HUES48 (cell line): ENCODE measurements at regions not wholly inside any gene's neighbourhood (a gene's known extent, or its start where the extent isn't known, plus 50 kb on each side); places are given as distances from the start of the nearest gene placed in this dataset.

Source experiments
- H3K27ac ChIP-seq: one replicate; pipeline ENCODE4 v1.7.0; 2013; ENCODE audit warnings: low read depth, low read length, inconsistent platforms
- H3K27me3 ChIP-seq: 2 replicates; pipeline ENCODE4 v1.6.1; 2013; ENCODE audit warnings: mild to moderate bottlenecking, low read length; ENCODE audit not compliant: control insufficient read depth, insufficient read depth
- H3K36me3 ChIP-seq: 2 replicates; pipeline ENCODE4 v1.6.1; 2013; ENCODE audit warnings: low read length; ENCODE audit not compliant: control insufficient read depth, insufficient read depth
- H3K4me1 ChIP-seq: 2 replicates; pipeline ENCODE4 v1.6.1; 2013; ENCODE audit warnings: mild to moderate bottlenecking, low read length; ENCODE audit not compliant: control insufficient read depth, insufficient read depth
- H3K4me3 ChIP-seq: 2 replicates; pipeline ENCODE4 v1.5.1; 2013; ENCODE audit warnings: mild to moderate bottlenecking, low read depth, low read length
- H3K9ac ChIP-seq: 2 replicates; pipeline ENCODE4 v1.6.1; 2013; ENCODE audit warnings: mild to moderate bottlenecking, low read depth, low read length, moderate library complexity
- H3K9me3 ChIP-seq: 2 replicates; pipeline ENCODE4 v1.6.1; 2013; ENCODE audit warnings: low read length; ENCODE audit not compliant: control insufficient read depth, insufficient read depth

DNA sequence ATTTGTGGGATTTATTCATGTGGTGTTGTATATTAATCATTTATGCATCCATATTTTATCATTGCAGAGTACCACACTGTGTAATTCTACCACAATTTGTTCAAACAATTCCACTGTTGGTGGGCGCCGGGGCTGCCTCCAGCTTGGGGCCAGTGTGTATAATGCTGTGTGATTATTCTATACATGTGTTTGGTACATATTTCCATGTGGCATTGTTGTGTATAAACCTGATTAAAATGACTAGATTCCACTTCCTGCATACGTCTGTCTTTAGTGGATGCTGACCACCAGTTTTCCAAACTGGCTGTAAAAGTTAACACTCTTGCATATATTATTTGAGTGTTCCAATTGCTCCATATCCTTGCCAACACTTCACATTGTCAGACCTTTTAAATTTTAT lies 1213.8 kb downstream of the TBC1D22A start:
- no peaks in the 10 kb centered on the region for H3K4me1 ChIP-seq
- H3K36me3 ChIP-seq = no peaks in the 10 kb centered on the region
- H3K9ac ChIP-seq = no peak overlapping the region
- no peak overlapping the region for H3K27ac ChIP-seq
- H3K4me3 ChIP-seq = no peak overlapping the region
- no peaks in the 10 kb centered on the region for H3K27me3 ChIP-seq
- peaks cover 93% of the 10 kb centered on the region for H3K9me3 ChIP-seq

DNA sequence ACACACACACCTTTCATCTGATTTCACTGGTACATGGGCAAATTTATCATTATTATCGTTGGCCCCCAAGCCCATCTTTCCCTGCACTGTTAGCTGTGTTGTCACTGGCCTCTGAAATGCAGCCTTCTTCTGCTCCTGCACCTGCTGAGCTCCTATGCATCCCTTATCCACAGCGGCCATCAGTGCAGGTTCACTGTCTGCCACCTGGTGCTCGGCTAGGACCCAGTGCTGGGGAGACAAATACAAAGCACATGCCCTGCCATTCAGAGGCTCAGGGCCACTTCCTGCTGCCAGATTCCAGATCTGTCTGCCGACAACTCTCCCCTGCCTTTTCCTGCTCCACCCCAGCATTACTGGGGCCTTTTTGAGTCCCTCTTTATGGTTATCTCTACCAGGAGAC lies 1205.4 kb downstream of the TBC1D22A start:
- no peak overlapping the region for H3K9ac ChIP-seq
- H3K9me3 ChIP-seq = peaks cover 100% of the 10 kb centered on the region

DNA sequence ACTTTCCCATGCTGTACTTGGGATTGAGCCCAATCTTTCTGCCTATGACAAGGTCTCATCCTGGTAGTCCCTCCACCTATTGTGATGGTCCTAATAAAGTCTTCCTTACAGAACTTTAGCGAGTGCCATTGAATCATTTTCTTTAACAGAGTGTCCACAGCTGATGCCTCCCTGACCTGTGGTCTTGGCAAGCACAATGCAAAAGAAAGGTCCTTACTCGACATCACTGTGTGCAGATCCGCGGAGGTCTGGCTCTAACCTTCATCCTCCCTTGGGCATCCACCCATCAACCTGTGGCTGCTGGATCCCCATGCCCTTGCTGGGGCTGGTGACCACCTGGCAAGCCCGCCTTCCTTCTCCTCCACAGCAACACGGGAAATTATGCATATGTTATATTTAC lies 1203.9 kb downstream of the TBC1D22A start:
- Histone ChIP-seq H3K36me3 (no peaks in the 10 kb centered on the region), H3K4me3 (no peak overlapping the region), H3K27ac (no peak overlapping the region), H3K4me1 (no peaks in the 10 kb centered on the region), H3K9ac (no peak overlapping the region), H3K27me3 (no peaks in the 10 kb centered on the region), H3K9me3 (peaks cover 96% of the 10 kb centered on the region)

More for the DNA sequence above, 1205.4 kb downstream of the TBC1D22A start:
- no peak overlapping the region for H3K27ac ChIP-seq
- no peaks in the 10 kb centered on the region for H3K27me3 ChIP-seq
- H3K4me1 ChIP-seq = no peaks in the 10 kb centered on the region
- H3K36me3 ChIP-seq = no peaks in the 10 kb centered on the region
- H3K4me3 ChIP-seq = no peak overlapping the region

DNA sequence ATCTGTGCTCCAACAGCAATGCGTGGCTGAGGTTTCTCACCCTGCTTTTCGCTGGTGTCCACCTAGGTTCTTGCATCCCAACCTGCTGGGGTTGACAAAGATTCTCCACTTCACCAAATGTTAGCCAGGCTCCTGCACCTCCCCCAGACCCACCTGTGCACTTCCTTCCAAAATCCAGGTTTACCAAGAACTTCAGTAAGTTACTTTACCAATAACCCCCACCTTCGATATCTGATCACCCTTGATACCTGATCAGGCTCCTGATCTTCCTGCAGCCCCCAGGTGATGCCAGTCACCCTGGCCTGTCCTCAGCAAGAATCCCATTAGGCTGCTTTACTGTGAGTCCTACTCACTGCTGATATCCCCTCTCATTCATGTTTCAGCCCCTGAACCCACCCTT lies 1203.4 kb downstream of the TBC1D22A start:
- no peak overlapping the region for H3K9ac ChIP-seq
- H3K36me3 ChIP-seq = no peaks in the 10 kb centered on the region
- no peaks in the 10 kb centered on the region for H3K27me3 ChIP-seq
- H3K4me3 ChIP-seq = no peak overlapping the region
- no peak overlapping the region for H3K27ac ChIP-seq
- no peaks in the 10 kb centered on the region for H3K4me1 ChIP-seq
- peaks cover 95% of the 10 kb centered on the region for H3K9me3 ChIP-seq

DNA sequence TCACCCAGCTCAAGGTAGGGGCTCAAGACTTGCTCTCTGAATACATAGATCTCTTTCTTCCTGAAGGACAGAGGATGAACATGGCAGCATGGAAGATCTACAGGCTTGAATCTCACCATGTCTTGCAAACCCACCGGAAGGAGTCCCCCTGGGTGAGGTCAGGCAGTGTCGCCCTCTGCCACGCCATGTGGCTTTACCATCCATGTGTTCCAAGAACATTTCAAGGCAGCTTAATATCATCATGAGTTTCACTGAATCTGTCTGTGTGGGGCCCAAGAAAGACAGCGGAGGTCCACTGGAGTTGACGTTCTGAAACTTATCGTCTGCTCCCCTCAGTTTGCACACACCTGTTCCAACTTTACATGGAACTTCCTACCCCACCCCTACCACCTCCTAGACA lies 1202.6 kb downstream of the TBC1D22A start:
- no peak overlapping the region for H3K27ac ChIP-seq
- peaks cover 93% of the 10 kb centered on the region for H3K9me3 ChIP-seq
- H3K36me3 ChIP-seq = no peaks in the 10 kb centered on the region
- H3K4me3 ChIP-seq = no peak overlapping the region
- H3K9ac ChIP-seq = no peak overlapping the region
- H3K27me3 ChIP-seq = no peaks in the 10 kb centered on the region
- no peaks in the 10 kb centered on the region for H3K4me1 ChIP-seq

DNA sequence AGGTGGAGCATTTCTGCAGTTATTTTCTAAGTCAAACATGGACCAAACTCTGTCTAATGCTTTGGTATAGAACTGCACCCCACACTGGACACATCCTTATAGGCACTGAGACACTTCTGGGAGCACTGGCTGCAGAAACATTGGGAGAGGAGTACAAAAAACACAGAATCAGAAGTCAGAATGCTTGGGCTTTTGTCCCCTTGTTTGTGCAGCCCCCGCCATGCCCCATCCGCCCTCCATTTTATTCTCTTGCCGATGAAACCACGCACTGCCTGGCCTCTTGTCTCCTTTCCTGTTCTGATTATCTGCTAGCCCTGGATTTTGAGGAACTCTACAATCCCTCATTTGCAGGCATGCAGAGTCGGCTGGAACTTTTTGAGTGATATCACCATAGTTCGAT lies 1201.2 kb downstream of the TBC1D22A start:
- H3K9ac ChIP-seq = no peak overlapping the region
- no peak overlapping the region for H3K4me3 ChIP-seq
- H3K36me3 ChIP-seq = no peaks in the 10 kb centered on the region
- H3K27me3 ChIP-seq = no peaks in the 10 kb centered on the region
- H3K9me3 ChIP-seq = peaks cover 86% of the 10 kb centered on the region
- H3K27ac ChIP-seq = no peak overlapping the region
- no peaks in the 10 kb centered on the region for H3K4me1 ChIP-seq

DNA sequence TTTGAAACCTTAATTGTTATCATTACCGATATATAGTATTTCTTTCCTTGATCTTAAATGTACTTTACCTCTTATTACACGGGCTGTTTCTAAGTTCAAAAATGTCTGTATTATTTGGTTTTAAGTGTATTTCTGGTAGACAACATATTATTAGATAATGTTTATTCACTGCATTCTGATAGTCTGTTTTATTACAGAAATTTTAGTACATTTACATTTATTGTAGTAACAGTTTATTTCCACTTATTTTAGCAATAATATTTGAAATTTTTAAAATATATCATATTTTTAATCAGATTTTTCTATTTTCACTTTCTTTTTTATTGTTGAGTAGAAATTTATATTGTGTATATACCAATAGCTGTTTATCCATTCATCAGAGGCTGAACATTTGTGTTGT lies 1195.2 kb downstream of the TBC1D22A start:
- Histone ChIP-seq H3K4me1 (no peaks in the 10 kb centered on the region), H3K9me3 (peaks cover 85% of the 10 kb centered on the region), H3K27ac (no peak overlapping the region), H3K36me3 (no peaks in the 10 kb centered on the region), H3K4me3 (no peak overlapping the region), H3K27me3 (no peaks in the 10 kb centered on the region), H3K9ac (no peak overlapping the region)

DNA sequence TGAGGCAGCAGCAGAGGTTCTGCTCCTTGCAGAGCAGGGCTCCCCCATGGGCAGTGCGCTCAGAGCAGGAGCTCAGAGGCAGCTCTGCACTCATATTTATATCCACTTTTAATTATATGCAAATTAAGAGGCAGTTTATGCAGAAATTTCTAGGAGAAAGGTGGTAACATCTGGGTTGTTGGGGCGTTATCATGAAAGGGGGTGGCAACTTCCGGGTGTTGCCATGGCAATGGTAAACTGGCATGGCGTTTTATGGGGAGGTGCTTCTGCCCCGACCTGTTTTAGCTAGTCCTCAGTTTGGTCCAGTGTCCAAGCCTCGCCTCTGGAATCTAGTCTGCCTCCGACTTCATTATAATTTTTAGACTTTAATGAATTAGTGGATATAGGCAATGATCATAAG lies 1191.7 kb downstream of the TBC1D22A start:
- no peaks in the 10 kb centered on the region for H3K27me3 ChIP-seq
- H3K36me3 ChIP-seq = no peaks in the 10 kb centered on the region
- no peaks in the 10 kb centered on the region for H3K4me1 ChIP-seq
- no peak overlapping the region for H3K27ac ChIP-seq
- H3K4me3 ChIP-seq = no peak overlapping the region
- H3K9me3 ChIP-seq = peaks cover 95% of the 10 kb centered on the region
- no peak overlapping the region for H3K9ac ChIP-seq

DNA sequence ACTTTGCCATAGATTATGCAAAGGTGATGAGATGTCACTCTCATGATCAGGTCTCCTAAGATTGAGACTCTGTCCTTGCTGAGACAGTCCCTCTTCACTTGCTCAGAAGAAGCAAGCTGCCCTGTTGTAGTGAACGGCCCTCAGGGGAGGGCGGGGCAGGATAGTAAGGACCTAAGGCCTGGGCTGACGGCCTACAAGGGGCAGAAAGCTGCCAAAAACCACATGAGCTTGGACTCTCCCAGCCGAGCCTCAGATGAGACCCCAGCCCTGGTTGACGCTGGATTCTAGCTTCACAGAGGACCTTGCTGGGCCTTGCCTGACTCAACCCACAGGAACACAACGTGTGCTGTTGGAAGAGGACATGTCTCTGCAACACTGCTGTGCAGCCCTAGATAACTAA lies 1182.5 kb downstream of the TBC1D22A start:
- H3K4me1 ChIP-seq = no peaks in the 10 kb centered on the region
- no peaks in the 10 kb centered on the region for H3K36me3 ChIP-seq
- peaks cover 94% of the 10 kb centered on the region for H3K9me3 ChIP-seq
- no peak overlapping the region for H3K9ac ChIP-seq
- no peak overlapping the region for H3K27ac ChIP-seq
- no peak overlapping the region for H3K4me3 ChIP-seq
- H3K27me3 ChIP-seq = no peaks in the 10 kb centered on the region

DNA sequence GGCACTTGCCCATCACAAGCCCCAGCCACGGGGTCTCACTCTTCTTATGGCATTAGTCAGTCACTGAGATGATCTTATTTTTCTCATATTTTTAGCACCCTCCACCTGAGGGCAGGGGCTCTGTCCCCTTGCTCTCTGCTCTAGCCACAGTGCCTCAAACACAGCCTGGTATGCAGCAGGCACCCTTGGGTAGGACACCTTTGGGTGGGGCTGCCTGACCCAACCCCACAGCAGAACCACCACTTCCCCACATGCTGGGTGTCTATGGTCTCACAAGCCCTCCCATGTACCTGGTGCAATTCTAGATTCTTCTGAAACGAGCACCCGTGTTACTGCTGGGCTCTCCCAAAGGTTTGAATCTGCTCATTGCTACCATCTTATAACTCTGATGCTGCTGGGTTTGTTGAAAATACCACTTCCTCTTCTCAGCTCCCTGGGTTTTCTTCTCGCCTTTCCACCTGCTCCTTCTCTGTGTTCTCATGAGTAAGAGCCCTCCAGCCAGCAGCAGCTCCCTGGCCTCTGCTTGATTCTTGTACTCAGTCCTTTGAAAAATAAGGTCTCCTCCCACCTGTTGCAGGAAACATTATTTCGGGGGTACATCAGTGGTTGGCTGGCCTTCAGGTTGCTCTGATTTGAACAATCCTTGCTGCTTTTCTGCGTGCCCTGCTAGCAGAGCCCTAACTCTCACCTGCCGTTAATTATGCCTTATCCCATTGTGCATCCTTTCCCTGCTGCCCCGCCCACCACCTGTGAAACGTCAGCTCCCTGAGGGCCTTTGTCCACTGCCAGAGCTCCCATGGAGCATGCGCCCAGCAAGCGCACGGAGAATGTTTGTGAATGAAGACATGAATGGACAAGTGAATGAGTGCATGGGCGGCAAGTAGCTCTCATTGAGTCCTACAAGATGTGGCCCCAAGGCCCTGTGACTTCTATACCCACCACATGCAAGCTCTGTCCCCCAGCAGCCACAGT lies 1181.6 kb downstream of the TBC1D22A start:
- Histone ChIP-seq H3K36me3 (no peaks in the 10 kb centered on the region), H3K27ac (no peak overlapping the region), H3K9me3 (peaks cover 92% of the 10 kb centered on the region), H3K4me1 (no peaks in the 10 kb centered on the region), H3K27me3 (no peaks in the 10 kb centered on the region), H3K4me3 (no peak overlapping the region), H3K9ac (no peak overlapping the region)

DNA sequence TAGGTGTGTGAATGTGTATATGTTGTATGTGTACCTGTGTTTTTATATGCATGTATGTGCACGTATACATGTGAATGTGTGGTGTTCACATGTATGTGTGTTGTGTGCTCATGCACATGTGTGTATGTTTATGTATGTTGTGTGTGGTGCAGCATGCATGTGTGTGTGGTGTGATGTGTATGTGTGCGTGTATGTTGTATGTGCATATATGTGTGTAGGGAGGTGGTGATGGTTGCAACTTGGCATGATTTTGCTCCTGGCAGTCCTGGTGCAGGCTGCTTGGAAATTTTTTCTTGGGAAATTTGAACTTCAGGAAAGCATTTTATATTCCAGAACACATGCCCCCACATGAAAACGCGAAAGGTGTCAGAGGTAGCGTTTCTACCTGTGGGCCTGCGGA lies 1177.8 kb downstream of the TBC1D22A start:
- H3K9ac ChIP-seq = no peak overlapping the region
- H3K4me3 ChIP-seq = no peak overlapping the region
- H3K36me3 ChIP-seq = no peaks in the 10 kb centered on the region
- H3K4me1 ChIP-seq = no peaks in the 10 kb centered on the region
- no peak overlapping the region for H3K27ac ChIP-seq
- no peaks in the 10 kb centered on the region for H3K27me3 ChIP-seq
- peaks cover 88% of the 10 kb centered on the region for H3K9me3 ChIP-seq
